ENCODE measurements at regions not wholly inside any gene's neighbourhood (a gene's known extent, or its start where the extent isn't known, plus 50 kb on each side); places are given as distances from the start of the nearest gene placed in this dataset.

- Histone ChIP-seq H3K9me3 (replicated peaks; ENCODE audit: control insufficient read depth, insufficient read depth, low read depth, low read length) (no peaks in the 10 kb centered on the region; the same call in 1 of the 2 replicates), H3K4me3 (no peak overlapping the region), H2AFZ (ENCODE audit: low read depth, low read length) (no peak overlapping the region), H3K36me3 (ENCODE audit: control insufficient read depth, insufficient read depth, low read length) (no peaks in the 10 kb centered on the region), H3K27me3 (ENCODE audit: control insufficient read depth in 2 of 2, insufficient read depth in 2 of 2, low read length in 2 of 2) (no peaks in the 10 kb centered on the region), H3K27ac (ENCODE audit: extremely low read depth, low read depth, low read length) (no peak overlapping the region), H3K9me1 (ENCODE audit: control insufficient read depth, insufficient read depth, low read length) (no peaks in the 10 kb centered on the region), H3K4me1 (replicated peaks in 1 of 2; ENCODE audit: control insufficient read depth in 2 of 2, insufficient read depth in 2 of 2, low read length in 2 of 2) (no peaks in the 10 kb centered on the region), H3K4me2 (ENCODE audit: insufficient read depth, low read length) (no peak overlapping the region), H4K20me1 (replicated peaks; ENCODE audit: control insufficient read depth, insufficient read depth, low read length) (no peaks in the 10 kb centered on the region), H3K79me2 (ENCODE audit: control insufficient read depth, insufficient read depth, low read length) (no peaks in the 10 kb centered on the region), H3K9ac (ENCODE audit: insufficient read depth in 1 of 2, low read depth in 2 of 2, low read length in 2 of 2) (no peak overlapping the region)
- TF ChIP-seq TEAD2 (tag; IDR thresholded peaks at IDR 0.05): no peak
- TF ChIP-seq, protein P1, sequence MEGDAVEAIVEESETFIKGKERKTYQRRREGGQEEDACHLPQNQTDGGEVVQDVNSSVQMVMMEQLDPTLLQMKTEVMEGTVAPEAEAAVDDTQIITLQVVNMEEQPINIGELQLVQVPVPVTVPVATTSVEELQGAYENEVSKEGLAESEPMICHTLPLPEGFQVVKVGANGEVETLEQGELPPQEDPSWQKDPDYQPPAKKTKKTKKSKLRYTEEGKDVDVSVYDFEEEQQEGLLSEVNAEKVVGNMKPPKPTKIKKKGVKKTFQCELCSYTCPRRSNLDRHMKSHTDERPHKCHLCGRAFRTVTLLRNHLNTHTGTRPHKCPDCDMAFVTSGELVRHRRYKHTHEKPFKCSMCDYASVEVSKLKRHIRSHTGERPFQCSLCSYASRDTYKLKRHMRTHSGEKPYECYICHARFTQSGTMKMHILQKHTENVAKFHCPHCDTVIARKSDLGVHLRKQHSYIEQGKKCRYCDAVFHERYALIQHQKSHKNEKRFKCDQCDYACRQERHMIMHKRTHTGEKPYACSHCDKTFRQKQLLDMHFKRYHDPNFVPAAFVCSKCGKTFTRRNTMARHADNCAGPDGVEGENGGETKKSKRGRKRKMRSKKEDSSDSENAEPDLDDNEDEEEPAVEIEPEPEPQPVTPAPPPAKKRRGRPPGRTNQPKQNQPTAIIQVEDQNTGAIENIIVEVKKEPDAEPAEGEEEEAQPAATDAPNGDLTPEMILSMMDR (IDR thresholded peaks at IDR 0.05 in 2 of 3, conservative IDR thresholded peaks at IDR 0.05 in 1 of 3; ENCODE audit: insufficient read depth in 2 of 3, low read depth in 1 of 3, low read length in 3 of 3): no peak
- TF ChIP-seq SETDB1 (IDR thresholded peaks at IDR 0.05; ENCODE audit: low read length): no peak
- TF ChIP-seq ZNF561 (CRISPR knock-in tag; conservative IDR thresholded peaks at IDR 0.05): no peak
- TF ChIP-seq, protein P2, sequence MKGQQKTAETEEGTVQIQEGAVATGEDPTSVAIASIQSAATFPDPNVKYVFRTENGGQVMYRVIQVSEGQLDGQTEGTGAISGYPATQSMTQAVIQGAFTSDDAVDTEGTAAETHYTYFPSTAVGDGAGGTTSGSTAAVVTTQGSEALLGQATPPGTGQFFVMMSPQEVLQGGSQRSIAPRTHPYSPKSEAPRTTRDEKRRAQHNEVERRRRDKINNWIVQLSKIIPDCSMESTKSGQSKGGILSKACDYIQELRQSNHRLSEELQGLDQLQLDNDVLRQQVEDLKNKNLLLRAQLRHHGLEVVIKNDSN (CRISPR knock-in tag; IDR thresholded peaks at IDR 0.05): no peak
- no peak for TF ChIP-seq ZNF586 (CRISPR knock-in tag; conservative IDR thresholded peaks at IDR 0.05)
- no peak for TF ChIP-seq MCM5 (IDR thresholded peaks at IDR 0.05; ENCODE audit: low read depth)
- no peak for TF ChIP-seq EZH2 (IDR thresholded peaks at IDR 0.05; ENCODE audit: borderline replicate concordance, low read depth, low read length)
- TF ChIP-seq MYNN (IDR thresholded peaks at IDR 0.05): no peak
- no peak for TF ChIP-seq MYNN (CRISPR knock-in tag; IDR thresholded peaks at IDR 0.05)
- no peak for TF ChIP-seq BDP1 (IDR thresholded peaks at IDR 0.05; ENCODE audit: insufficient read depth, insufficient read length)
- no peak for TF ChIP-seq NFE2L1 (tag; IDR thresholded peaks at IDR 0.05; ENCODE audit: borderline replicate concordance, low read depth)
- TF ChIP-seq, protein P3, sequence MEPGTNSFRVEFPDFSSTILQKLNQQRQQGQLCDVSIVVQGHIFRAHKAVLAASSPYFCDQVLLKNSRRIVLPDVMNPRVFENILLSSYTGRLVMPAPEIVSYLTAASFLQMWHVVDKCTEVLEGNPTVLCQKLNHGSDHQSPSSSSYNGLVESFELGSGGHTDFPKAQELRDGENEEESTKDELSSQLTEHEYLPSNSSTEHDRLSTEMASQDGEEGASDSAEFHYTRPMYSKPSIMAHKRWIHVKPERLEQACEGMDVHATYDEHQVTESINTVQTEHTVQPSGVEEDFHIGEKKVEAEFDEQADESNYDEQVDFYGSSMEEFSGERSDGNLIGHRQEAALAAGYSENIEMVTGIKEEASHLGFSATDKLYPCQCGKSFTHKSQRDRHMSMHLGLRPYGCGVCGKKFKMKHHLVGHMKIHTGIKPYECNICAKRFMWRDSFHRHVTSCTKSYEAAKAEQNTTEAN (CRISPR knock-in tag; IDR thresholded peaks at IDR 0.05): no peak
- WGBS (ENCODE audit: insufficient coverage, low coverage, missing lambda C conversion rate): 2% methylated on average over 5 of the region's 5 CpGs
- no TSS peak for BruUV-seq (replicated peaks)
- FAIRE-seq (no peak), DNase-seq (ENCODE audit: extremely low read depth in 1 of 4, low spot score in 3 of 4) (no peak), ATAC-seq (no peak)
- in situ Hi-C loops (cut with MboI): no loop called here
- intact Hi-C loops (cut with micrococcal nuclease): no loop called here
- CTCF ChIA-PET (ENCODE audit: low intra/inter-chr PET ratio): no interaction called here
- POLR2A ChIA-PET: no interaction called here
These were observed 1835.5 kb upstream of the LRRTM1 start for GRCh38 chr2:82139979-82140611.
